ENCODE measurements at regions not wholly inside any gene's neighbourhood (a gene's known extent, or its start where the extent isn't known, plus 50 kb on each side); places are given as distances from the start of the nearest gene placed in this dataset.
"Not testable (repeated sequence)": the region's sequence is repeated elsewhere in the genome, so short reads cannot be mapped to it uniquely, and the experiment has no call there.

DNA sequence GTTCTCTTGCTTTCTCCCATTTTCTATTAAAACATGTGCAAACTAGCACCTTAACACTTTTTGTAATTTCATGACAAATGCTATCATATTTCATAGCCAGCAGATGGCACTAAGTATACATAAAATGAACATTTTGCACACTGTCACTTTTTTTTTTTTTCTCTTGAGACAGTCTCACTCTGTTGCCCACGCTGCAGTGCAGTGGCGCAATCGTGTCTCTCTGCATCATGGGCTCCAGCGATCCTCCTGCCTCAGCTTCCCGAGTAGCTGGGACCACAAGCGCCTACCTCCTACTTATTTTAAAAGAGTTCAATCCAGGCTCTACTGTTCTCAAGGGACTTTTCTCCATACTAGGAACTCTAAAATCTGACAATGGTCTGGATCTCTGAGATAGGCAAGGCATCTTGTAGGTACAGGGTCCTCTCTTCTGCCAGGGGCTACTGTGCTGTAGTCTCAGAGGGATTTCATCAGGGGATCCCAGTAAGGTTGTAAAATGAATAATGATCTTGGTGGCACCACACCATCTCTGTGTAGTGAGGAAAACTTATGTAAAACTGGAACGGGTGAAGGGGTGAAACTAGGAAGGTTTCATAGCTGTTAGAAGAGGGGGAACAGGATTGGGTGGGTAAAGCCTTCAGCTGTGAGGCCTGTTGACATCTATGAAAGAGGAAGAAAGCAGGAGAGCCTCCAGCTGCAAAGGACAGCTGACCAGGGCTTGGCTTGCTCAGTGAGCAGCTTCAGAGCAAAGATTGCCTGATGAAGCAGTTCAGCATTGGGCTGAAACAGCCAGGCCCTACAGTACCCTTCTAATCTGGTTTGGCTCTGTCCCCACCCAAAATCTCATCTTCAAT lies 196.9 kb downstream of the AVL9 start:
- H3K4me1 Mint-ChIP-seq, H3K27ac Mint-ChIP-seq, H3K27me3 Mint-ChIP-seq, H3K9me3 Mint-ChIP-seq, DNase-seq, POLR2A ChIA-PET, H3K36me3 Mint-ChIP-seq: not testable (repeated sequence)
- peak; percentile 71 for ATAC-seq (ENCODE audit: low read depth)
- H3K4me3 Mint-ChIP-seq: peak overlapping the region; percentile 10

DNA sequence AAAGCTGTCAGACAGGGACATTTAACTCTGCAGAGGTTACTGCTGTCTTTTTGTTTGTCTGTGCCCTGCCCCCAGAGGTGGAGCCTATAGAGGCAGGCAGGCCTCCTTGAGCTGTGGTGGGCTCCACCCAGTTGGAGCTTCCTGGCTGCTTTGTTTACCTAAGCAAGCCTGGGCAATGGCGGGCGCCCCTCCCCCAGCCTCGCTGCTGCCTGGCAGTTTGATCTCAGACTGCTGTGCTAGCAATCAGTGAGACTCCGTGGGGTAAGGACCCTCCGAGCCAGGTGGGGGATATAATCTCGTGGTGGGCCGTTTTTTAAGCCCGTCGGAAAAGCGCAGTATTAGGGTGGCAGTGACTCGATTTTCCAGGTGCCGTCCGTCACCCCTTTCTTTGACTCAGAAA lies 192.8 kb downstream of the AVL9 start:
- H3K9me3 Mint-ChIP-seq; DNase-seq; H3K4me3 Mint-ChIP-seq; H3K27ac Mint-ChIP-seq; H3K4me1 Mint-ChIP-seq; POLR2A ChIA-PET; H3K27me3 Mint-ChIP-seq; ATAC-seq (ENCODE audit: low read depth); H3K36me3 Mint-ChIP-seq: not testable (repeated sequence)

DNA sequence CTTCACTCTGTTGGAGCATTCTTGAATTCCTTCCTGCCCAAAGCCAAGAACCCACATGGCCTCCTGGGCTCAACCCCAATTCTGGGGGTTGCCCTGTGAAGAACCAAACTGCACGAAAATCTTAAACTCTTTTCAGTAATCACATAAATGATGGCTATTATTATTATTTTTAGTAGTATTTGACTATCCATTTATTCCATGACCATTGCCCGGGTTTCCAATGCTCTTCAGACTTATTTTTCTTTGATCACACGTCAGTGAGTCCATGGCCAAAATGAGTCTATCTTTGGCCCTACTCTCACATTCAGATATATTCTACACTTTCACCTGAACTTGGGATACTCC lies 185.9 kb downstream of the AVL9 start:
- Mint-ChIP-seq H3K36me3 (no peaks in the 10 kb centered on the region), H3K27me3 (peaks cover 8% of the 10 kb centered on the region), H3K4me3 (no peak overlapping the region), H3K4me1 (peaks cover 1% of the 10 kb centered on the region), H3K27ac (no peak overlapping the region), H3K9me3 (no peaks in the 10 kb centered on the region)
- DNase-seq (no peak), ATAC-seq (ENCODE audit: low read depth) (no peak)
- POLR2A ChIA-PET: no interaction called here

DNA sequence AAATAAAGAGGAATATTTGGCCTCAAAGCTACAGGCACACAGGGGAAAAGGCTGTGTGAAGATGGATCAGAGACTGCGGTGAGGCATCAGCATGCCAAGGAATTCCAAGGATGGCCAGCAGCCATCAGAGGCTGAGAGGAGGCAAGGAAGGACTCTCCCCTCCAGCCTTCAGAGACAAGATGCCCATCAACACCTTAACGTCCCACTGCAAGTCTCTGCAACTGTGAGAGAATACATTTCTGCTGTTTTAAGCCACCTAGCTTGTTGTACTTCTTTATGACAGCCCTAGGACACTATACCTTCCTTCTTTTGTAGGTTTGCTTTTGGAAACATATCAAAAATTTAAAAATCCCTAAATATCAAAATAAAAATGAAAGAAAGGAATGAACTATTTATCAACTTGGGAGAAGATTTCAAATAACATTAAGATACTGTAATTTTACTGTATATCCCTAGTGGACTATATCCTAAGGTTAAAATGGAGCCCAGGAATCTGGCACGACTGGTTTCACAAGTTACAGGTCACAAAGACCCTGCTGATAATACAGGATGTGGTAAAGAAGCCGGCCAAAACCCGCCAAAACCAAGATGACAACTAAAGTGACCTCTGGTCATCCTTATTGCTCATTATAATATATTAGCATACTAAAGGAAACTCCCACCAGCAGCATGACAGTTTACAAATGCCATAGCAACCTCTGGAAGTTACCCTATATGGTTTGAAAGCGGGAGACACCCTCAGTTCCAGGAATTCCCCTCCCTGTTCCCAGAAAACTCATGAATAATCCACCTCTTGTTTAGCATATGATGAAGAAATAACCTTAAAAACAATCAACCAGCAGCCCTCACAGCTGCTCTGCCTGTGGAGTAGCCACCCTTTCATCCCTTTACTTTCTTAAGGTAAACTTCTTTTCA lies 185.2 kb downstream of the AVL9 start:
- no peak for ATAC-seq (ENCODE audit: low read depth)
- Mint-ChIP-seq H3K4me3 (no peak overlapping the region), H3K4me1 (peaks cover 1% of the 10 kb centered on the region), H3K9me3 (no peaks in the 10 kb centered on the region), H3K27ac (no peak overlapping the region), H3K27me3 (peaks cover 8% of the 10 kb centered on the region), H3K36me3 (no peaks in the 10 kb centered on the region)
- DNase-seq: no peak
- POLR2A ChIA-PET: no interaction called here

DNA sequence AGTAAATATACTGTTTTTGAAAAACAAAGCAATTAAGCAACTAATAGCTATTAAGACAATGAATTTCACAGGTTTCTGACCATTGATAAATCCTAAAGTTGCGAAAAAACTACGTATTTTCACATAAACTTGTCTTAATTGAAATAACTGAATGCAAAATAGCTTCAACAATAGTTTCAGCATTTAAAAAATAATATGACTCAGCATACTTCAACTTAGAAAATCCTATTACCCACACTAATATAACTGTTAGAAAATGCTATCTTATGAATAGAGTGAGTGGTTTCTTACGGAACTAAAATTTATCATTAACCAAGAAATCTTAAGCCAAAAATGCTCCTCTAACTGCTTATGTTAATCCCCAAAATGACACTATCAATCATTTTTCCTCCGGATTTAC lies 183.9 kb downstream of the AVL9 start:
- H3K4me3 Mint-ChIP-seq: no peak overlapping the region
- H3K36me3 Mint-ChIP-seq: no peaks in the 10 kb centered on the region
- DNase-seq (no peak), ATAC-seq (ENCODE audit: low read depth) (no peak)
- H3K4me1 Mint-ChIP-seq: peaks cover 1% of the 10 kb centered on the region
- H3K9me3 Mint-ChIP-seq: no peaks in the 10 kb centered on the region
- H3K27me3 Mint-ChIP-seq: peaks cover 8% of the 10 kb centered on the region
- POLR2A ChIA-PET: no interaction called here
- no peak overlapping the region for H3K27ac Mint-ChIP-seq

DNA sequence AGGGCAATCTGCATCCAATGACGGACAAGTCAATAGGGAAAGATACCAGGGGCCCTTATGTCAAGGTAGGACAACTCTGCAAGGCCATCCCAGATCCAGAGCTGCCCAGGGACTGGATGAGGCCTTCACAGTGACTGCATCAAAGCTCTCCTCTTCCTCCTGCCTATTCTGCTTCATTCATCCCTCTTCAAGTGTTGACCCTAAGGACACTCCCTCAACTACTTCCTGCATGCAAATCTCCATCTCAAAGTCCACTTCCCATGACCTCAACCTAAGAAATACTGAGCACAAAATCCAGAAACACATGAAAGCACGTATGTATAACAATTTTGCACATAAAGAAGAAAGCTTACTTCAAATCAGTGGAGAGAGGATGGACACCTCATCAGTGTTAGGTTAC lies 182.3 kb downstream of the AVL9 start:
- Mint-ChIP-seq H3K36me3 (no peaks in the 10 kb centered on the region), H3K27ac (no peak overlapping the region), H3K4me3 (no peak overlapping the region), H3K4me1 (peaks cover 1% of the 10 kb centered on the region), H3K27me3 (peaks cover 8% of the 10 kb centered on the region), H3K9me3 (no peaks in the 10 kb centered on the region)
- POLR2A ChIA-PET: no interaction called here
- DNase-seq (no peak), ATAC-seq (ENCODE audit: low read depth) (no peak)

DNA sequence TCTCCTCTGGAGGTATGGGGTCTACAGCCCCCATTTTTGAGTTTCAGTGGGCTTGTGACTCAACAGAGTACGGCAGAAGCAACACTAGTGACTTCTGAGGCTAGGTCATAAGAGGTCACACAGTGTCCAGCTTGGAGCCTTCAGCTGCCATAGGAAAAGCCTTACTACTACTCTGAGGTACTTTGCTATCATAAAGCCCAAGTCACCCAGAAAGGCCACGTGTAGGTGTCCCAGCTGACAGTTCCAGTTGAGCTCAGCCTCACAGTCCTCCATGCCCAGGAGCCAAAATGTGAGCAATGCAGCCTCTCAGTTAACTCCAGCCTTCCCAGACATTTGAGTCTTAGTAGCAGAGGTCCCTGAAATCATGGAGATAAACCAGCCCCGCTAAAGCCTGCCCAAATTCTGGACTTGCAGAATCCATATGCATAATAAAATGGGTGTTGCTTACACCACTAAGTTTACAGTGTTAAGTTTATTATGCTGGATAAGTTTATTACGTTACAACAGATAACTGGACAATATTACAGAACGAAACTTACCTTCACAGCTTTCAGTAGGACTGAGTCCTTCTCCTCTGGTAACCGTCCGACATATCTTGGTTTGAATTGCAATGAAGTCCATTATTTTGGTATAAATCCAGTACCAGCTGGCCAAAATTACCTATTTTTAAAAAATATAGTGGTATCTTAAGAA lies 181.1 kb downstream of the AVL9 start:
- H3K27me3 Mint-ChIP-seq: peaks cover 8% of the 10 kb centered on the region
- H3K27ac Mint-ChIP-seq: no peak overlapping the region
- H3K4me3 Mint-ChIP-seq: no peak overlapping the region
- no peaks in the 10 kb centered on the region for H3K36me3 Mint-ChIP-seq
- no peaks in the 10 kb centered on the region for H3K9me3 Mint-ChIP-seq
- DNase-seq: no peak
- H3K4me1 Mint-ChIP-seq: peaks cover 1% of the 10 kb centered on the region
- ATAC-seq (ENCODE audit: low read depth): no peak
- POLR2A ChIA-PET: no interaction called here

DNA sequence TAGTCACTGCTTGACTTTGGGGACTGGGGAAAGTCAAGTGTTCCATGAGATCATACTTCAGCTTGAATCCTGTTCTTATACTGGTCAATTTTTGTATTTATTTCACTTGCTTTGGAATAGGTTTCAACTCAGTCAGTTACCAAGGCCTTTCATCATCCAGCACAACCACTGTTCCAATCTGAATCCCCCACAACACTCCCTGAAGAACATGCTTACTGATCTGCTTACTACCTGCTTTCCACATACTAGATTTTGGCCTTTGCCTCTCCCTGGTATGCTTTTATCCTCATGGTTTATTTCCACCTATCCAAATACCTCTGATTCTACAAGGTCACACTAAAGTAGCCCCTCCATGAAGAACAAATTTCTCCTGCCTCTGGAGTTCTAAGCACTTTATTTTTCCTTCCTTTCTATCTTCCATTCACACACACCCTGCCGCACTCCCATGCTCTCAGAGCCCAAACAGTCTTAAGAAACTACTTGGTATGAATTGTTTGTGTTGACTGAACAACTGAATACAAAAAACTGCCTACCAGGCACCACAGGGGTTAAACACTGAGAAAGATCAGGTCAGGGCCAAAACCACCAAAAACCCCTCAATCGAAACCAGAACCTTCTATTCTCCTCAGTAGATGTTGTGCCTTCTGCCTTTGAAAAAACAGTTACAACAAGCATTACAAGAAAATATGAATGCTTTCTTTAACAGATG lies 178.1 kb downstream of the AVL9 start:
- POLR2A ChIA-PET: no interaction called here
- Mint-ChIP-seq H3K36me3 (no peaks in the 10 kb centered on the region), H3K27me3 (peaks cover 4% of the 10 kb centered on the region), H3K4me1 (no peaks in the 10 kb centered on the region), H3K4me3 (no peak overlapping the region), H3K27ac (no peak overlapping the region), H3K9me3 (no peaks in the 10 kb centered on the region)
- DNase-seq: no peak
- ATAC-seq (ENCODE audit: low read depth): no peak

DNA sequence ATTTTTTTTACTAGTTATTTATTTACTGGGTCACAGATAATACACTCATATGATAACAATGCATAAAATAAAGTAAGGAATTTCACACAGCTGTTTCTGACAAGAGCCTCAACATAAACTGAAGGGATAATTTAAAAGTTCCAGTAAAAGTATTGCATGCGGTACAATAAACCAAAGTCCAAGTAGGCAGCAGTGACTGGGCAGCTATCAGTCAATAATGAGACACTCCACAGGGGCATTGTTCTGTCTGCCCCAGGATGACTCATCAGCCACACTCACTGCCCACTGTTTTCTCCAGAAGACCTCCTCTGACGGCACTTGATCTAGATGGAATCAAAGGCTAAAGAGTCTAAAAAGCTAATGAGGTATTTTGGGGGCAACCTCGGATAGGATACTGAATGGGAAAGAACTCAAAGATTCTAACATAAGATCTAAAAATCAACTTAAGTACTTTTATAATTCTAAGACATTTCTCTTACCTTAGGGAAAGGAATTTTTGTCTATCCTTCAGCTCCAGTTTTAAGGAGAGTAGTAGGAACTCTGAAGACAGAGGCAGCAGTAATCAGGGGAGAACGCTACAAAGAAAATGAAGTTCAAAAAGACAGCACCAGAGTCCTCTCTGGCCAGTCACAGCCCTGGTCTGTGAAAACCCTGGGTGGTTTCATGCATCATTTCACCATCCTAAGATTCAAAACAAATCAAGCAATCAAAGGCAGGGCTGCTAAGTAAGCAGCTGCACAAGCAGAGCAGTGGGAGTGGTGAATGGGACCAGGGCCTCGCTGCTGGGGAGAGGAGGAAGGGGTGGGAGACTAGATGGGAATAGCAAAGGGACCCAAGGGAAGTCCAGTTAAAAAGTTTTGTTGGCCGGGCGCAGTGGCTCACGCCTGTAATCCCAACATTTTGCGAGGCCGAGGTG lies 175.1 kb downstream of the AVL9 start:
- H3K4me3 Mint-ChIP-seq: no peak overlapping the region
- POLR2A ChIA-PET: no interaction called here
- no peaks in the 10 kb centered on the region for H3K9me3 Mint-ChIP-seq
- H3K4me1 Mint-ChIP-seq: no peaks in the 10 kb centered on the region
- no peak for ATAC-seq (ENCODE audit: low read depth)
- DNase-seq: no peak
- H3K36me3 Mint-ChIP-seq: no peaks in the 10 kb centered on the region
- no peaks in the 10 kb centered on the region for H3K27me3 Mint-ChIP-seq
- no peak overlapping the region for H3K27ac Mint-ChIP-seq

DNA sequence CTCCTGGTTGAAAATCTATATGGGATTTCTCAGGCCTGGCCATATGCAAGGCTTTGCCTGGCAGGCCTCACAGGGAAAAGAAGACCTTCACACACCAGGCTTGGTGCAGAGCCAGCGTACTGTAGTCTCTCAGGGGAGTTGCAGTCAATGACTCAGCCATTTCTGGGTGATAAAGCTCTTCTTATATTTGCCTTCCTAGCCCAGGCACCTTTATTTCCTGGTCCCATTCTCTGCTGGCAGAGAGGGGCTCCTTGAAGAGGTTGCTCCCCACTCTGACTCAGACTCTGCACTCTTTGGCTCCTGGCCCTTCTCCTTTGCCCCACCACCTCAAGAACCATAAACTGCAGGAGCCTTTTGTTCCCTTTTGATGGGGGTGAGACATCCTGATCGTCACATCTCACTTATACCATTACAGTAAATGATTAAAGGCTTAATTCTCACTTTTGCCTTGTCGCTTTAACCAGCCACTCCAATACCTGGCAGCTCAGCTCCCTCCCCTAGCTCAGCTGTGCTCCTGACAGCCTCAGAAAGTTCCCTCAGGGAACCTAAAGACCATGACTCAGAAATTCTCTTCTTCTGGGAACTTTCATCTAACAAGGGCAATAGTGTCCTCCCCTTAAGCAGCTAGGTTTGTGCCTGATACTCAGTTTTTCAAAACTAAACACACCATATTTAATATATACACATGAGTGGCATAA lies 174.0 kb downstream of the AVL9 start:
- ATAC-seq (ENCODE audit: low read depth); H3K4me1 Mint-ChIP-seq; POLR2A ChIA-PET; H3K9me3 Mint-ChIP-seq; H3K27me3 Mint-ChIP-seq; H3K4me3 Mint-ChIP-seq; H3K36me3 Mint-ChIP-seq; H3K27ac Mint-ChIP-seq; DNase-seq: not testable (repeated sequence)

DNA sequence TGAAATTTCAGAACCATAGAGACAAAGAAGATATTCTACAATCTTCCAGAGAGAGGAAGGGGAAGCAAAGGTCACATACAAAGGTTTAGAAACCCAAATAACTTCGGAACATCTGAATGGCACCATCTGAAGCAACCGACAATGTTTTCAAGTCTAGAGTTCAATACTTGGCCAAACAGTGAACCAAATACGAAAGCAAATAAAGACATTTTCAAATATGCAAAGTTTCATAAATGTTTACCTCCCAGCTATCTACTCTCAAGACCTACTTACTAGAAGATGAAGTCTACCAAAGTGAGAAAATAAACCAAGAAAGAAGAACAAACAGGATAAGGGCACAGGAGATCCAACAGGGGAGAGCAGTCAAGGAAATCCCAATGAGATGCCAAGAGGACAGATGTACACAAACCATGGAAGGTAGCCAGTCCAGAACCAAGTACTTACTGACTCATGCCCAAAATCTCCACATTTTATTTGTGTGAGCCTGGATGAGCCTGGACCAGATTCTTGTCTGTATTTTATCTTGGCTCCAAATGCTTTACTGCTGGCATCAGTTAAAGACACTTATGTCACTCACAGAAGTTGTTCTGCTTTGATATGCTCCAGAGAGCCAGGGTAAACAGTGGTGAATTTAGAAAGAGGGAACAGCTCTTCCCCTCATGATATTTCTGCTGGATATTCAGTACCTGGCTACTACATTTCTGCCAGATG lies 173.3 kb downstream of the AVL9 start:
- H3K27ac Mint-ChIP-seq; ATAC-seq (ENCODE audit: low read depth); DNase-seq; H3K4me3 Mint-ChIP-seq; H3K36me3 Mint-ChIP-seq; POLR2A ChIA-PET; H3K27me3 Mint-ChIP-seq; H3K4me1 Mint-ChIP-seq; H3K9me3 Mint-ChIP-seq: not testable (repeated sequence)

DNA sequence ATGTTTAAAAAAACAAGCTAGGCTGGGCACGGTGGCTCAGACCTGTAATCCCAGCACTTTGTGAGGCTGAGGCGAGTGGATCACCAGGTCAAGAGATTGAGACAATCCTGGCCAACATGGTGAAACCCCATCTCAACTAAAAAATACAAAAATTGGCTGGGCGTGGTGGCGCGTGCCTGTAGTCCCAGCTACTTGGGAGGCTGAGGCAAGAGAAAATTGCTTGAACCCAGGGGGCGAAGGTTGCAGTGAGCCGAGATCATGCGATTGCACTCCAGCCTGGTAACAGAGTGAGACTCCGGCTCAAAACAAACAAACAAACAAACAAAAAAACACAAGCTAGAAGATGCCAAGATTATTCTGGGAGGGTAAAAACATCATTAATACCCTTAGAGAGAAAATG lies 172.3 kb downstream of the AVL9 start:
- H3K9me3 Mint-ChIP-seq; H3K4me3 Mint-ChIP-seq; ATAC-seq (ENCODE audit: low read depth); H3K36me3 Mint-ChIP-seq; DNase-seq; H3K4me1 Mint-ChIP-seq; H3K27me3 Mint-ChIP-seq; POLR2A ChIA-PET; H3K27ac Mint-ChIP-seq: not testable (repeated sequence)

Measured in activated naive CD8-positive, alpha-beta T cell treated with anti-CD3 and anti-CD28 coated beads, Interleukin-2, amount 10 ng/mL, durations not matched to agents 7 days and 5 days (primary cell).